ENCODE measurements at regions not wholly inside any gene's neighbourhood (a gene's known extent, or its start where the extent isn't known, plus 50 kb on each side); places are given as distances from the start of the nearest gene placed in this dataset.
A peak's percentile ranks its signal among the peaks of the same experiment; 100 is the strongest.
"Not testable (repeated sequence)": the region's sequence is repeated elsewhere in the genome, so short reads cannot be mapped to it uniquely, and the experiment has no call there.

- no peak for DNase-seq
Measured at GRCh38 chr10:89952325-89952724, 250.9 kb downstream of the KIF20B start.

GRCh38 chr10:89952751-89953150, 251.4 kb downstream of the KIF20B start:
- DNase-seq = no peak

GRCh38 chr10:89954061-89954460, 252.7 kb downstream of the KIF20B start:
- no peak for DNase-seq

- no peak for DNase-seq
Measured at GRCh38 chr10:89954787-89955566, 253.6 kb downstream of the KIF20B start.

DNA sequence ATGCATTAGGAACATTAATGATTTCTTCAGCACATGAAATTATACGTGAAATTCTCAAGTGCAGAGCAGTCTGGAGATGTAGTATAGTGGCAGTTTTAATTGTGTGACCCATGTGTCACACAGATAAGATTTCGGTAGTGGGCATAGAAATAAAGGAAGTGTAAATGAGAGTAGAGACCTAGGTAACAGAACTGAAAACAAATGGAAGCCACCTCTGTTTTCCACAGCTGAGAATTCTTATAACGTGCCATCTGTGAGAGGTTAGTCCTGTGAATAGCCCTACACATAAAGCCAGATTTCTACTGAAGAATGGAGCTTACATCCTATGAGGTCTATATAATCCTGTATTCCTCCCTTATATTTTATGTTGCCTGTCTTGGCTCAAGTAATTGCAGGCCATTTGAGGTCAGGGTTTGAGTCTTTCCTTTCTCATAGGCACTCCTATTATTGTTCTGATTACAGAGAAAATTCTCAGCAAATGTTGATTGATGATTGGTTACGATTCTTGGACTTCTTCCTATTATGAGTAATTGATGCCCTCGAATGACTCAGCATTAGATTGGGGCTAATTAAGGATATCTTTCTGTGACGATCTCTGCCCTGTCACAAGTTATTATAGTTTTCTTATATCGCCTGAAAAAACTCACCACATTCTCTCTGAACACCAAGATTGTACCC, 258.2 kb downstream of the KIF20B start:
- peak; percentile 29 for DNase-seq

DNA sequence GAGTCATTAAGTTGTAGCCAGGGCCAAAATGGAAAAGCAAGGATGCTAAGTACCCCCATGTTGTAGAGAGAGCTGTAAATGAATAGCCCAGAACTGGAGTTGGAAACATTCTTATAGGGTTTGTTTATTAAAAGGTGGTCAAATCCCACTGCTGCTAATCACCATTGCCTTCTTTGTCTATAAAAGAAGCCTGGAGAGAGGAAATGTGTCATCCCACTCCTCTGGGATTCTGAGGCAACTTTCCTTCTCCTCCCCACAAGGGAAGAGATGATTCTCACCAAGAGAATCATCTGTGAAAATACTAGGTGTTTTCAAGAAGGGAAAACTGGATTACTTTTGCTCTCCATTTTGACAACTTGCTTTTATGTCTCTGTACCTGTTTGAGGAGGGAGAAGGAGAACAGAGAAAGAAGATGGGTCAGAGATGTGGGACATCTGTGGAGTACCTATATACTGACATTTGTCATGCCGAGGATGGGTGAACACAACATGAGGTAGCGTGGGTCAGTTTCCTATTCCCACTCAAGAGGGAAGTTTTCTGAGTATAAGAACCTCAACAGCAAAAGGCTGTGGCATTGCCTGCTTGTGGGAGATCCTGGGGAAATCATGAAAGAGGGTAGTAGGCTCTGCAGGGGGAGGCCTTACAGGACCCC, 262.2 kb downstream of the KIF20B start:
- peak; percentile 8 for DNase-seq

GRCh38 chr10:89966211-89966610, 264.8 kb downstream of the KIF20B start:
- no peak for DNase-seq

GRCh38 chr10:89973326-89973725, 271.9 kb downstream of the KIF20B start:
- no peak for DNase-seq

GRCh38 chr10:89975071-89975470, 273.7 kb downstream of the KIF20B start:
- DNase-seq = no peak

DNA sequence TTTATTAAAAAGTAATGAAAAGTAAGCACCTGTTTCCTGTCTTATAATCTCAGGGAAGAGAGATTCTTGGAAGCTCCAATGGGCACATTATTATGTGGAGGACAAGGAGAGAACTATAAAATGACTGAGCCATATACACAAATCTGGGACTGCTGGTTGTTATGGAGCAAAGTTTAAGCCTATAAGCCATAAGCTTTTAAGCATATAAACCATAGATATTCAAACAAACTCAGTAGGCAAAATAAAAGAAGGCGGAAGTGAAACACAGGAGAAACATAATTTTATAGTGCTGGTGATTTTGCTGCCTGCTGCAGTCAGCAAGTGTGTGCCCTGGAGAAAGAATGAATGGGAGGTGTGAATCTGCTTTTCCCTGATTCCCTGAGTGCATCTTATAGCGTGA, 274.4 kb downstream of the KIF20B start:
- DNase-seq = no peak

DNA sequence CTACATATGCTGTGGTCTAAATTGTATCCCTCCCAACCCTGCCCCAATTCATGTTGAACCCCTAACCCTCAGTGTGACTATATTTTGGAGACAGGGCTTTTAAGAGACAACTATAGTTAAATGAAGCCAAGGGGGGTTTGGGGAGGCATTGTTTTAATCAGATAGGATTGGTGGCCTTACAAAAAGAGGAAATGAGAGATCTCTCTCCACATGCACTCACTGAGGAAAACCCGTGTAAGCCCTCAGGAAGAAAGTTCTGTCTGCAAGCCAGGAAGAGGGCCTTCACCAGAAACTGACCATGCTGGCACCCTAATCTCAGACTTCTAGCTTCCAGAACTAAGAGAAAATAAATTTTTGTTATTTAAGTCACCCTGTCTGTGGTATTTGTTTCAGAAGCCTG, 276.7 kb downstream of the KIF20B start:
- DNase-seq = no peak

GRCh38 chr10:89979726-89980125, 278.3 kb downstream of the KIF20B start:
- no peak for DNase-seq

GRCh38 chr10:89980166-89980565, 278.8 kb downstream of the KIF20B start:
- DNase-seq = no peak

GRCh38 chr10:89981891-89982290, 280.5 kb downstream of the KIF20B start:
- no peak for DNase-seq

DNA sequence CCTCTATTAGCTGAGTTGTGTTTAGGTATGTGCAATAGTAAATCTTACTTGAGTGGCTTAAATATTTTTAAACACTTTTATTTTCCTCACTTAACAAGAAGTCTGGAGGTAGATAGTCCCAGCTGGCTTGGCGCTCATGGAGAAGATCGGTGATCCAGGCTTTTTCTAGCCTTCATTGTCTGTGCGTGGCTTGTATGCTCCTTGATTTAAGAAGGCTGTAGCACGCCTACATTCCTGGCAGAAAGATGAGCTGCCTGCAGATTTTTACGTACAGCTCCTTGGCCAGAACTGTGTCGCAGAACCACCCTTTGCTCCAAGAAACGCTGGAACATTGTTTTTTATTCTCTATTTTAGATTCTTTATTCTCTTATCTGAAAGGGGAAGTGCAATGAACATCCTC, 284.1 kb downstream of the KIF20B start:
- no peak for DNase-seq

GRCh38 chr10:89988361-89988760, 287.0 kb downstream of the KIF20B start:
- not testable (repeated sequence) for DNase-seq

DNA sequence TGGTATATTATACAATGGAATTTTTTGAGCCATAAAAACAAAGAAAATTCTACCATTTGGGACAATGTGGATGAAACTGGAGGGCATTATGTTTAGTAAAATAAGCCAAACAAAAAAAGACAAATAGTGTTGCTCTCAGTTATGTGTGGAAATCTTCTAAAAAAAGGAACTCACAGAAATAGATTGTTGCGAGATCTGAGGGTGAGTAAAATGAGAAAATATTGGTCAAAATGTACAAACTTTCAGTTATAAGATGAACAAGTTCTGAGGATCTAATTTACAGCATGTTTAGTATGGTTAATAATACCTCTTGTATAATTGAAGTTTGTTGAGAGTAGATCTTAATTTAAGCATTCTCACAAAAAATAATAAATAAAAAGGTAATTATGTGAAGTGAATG, 291.2 kb downstream of the KIF20B start:
- DNase-seq = no peak

DNA sequence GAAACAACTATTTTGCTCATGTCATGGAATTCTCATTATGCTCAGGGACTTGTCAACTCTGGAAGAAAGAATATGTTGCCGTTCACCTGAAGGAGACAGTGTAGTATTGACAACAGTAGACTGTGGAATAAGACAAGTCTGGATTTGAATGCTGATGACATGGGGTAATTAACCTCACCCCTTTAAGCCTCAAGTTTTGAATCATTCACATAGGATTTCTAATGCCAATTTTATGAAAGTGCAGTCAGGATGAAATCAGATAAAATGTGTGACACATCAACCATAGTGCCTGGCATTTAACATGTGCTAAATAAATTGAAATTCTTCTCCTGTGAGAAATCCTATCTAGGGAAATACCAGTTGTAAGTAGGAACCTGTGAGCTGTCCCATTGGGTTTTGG, 305.8 kb downstream of the KIF20B start:
- peak; percentile 61 for DNase-seq

DNA sequence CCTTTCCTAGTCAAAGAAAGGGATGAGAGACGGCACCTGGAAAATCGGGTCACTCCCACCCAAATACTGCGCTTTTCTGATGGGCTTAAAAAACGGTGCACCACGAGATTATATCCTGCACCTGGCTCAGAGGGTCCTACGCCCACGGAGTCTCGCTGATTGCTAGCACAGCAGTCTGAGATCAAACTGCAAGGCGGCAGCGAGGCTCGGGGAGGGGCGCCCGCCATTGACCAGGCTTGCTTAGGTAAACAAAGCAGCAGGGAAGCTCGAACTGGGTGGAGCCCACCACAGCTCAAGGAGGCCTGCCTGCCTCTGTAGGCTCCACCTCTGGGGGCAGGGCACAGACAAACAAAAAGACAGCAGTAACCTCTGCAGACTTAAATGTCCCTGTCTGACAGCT, 309.9 kb downstream of the KIF20B start:
- DNase-seq = not testable (repeated sequence)

- DNase-seq = no peak
Measured at GRCh38 chr10:90018819-90019218, 317.4 kb downstream of the KIF20B start.

GRCh38 chr10:90020506-90020905, 319.1 kb downstream of the KIF20B start:
- no peak for DNase-seq

DNA sequence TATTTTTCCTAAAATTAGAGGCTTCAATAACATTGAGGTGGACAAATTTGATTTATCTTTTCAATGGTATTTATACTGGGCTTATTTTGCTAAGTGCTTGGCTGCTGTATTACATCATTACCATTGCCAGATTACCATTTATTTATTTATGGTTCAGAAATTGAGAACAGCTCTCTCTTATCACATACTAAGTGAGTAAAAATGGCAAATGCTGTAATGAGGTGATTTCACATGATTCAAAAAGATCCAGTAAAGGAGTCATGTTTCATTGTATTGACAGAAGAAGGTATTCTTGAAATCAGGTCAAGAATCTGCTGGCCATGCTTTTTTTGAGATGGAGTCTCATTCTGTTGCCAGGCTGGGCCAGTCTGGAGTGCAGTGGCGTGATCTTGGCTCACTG, 322.6 kb downstream of the KIF20B start:
- no peak for DNase-seq

- DNase-seq = no peak
Measured at GRCh38 chr10:90028312-90028711, 326.9 kb downstream of the KIF20B start.

- DNase-seq = no peak
Measured at GRCh38 chr10:90031776-90032175, 330.4 kb downstream of the KIF20B start.

Data from EL (cell line).